ENCODE measurements at regions not wholly inside any gene's neighbourhood (a gene's known extent, or its start where the extent isn't known, plus 50 kb on each side); places are given as distances from the start of the nearest gene placed in this dataset.

- in situ Hi-C loops (cut with HindIII; ENCODE audit: low pct_unique_long_range_greater_than_20kb, low sequenced_read_pairs) (no loop called here), intact Hi-C loops (cut with micrococcal nuclease; ENCODE audit: unreplicated experiment) (no loop called here)
- DNase-seq (ENCODE audit: low read depth, low spot score) (no peak), ATAC-seq (no peak)
- no TSS peak for BruUV-seq (replicated peaks)
- ChIA-PET POLR2A (interaction anchor here (0.6 kb wide), 1 partner anchor 16 kb away, joined by 6 read pairs; no protein-coding TSS in a partner anchor), CTCF (no interaction called here)
- Histone ChIP-seq H3K27ac (ENCODE audit: low read length) (no peak overlapping the region), H3K27me3 (ENCODE audit: control insufficient read depth, insufficient read depth, low read length) (0 out of 2 replicates have a peak, but pooled peaks cover 2% of the 10 kb centered on the region), H3K36me3 (ENCODE audit: control insufficient read depth, insufficient read depth, low read length) (no peaks in the 10 kb centered on the region), H3K9me3 (ENCODE audit: control insufficient read depth, insufficient read depth, low read depth, low read length) (no peaks in the 10 kb centered on the region), H3K4me1 (ENCODE audit: control insufficient read depth, insufficient read depth, low read length) (no peaks in the 10 kb centered on the region), H3K4me3 (ENCODE audit: low read depth in 2 of 2, low read length in 2 of 2) (no peak overlapping the region)
- TF ChIP-seq POLR2AphosphoS5 (IDR thresholded peaks at IDR 0.05; ENCODE audit: low read depth, low read length) (no peak), REST (IDR thresholded peaks at IDR 0.05; ENCODE audit: insufficient read depth in 1 of 2, low read depth in 2 of 2, low read length in 1 of 2) (no peak), CTCF (IDR thresholded peaks at IDR 0.05) (no peak), SIN3A (IDR thresholded peaks at IDR 0.05; ENCODE audit: borderline replicate concordance, insufficient read depth, low read depth, low read length) (no peak), TCF7L2 (IDR thresholded peaks at IDR 0.05; ENCODE audit: low read depth, low read length) (no peak)
Observed at GRCh38 chr10:80770239-80770638, 232.5 kb downstream of the SH2D4B start.

- Histone ChIP-seq H3K9me3 (ENCODE audit: control insufficient read depth, insufficient read depth, low read depth, low read length) (no peaks in the 10 kb centered on the region), H3K36me3 (ENCODE audit: control insufficient read depth, insufficient read depth, low read length) (no peaks in the 10 kb centered on the region), H3K27ac (ENCODE audit: low read length) (no peak overlapping the region), H3K4me1 (ENCODE audit: control insufficient read depth, insufficient read depth, low read length) (no peaks in the 10 kb centered on the region), H3K4me3 (ENCODE audit: low read depth in 2 of 2, low read length in 2 of 2) (no peak overlapping the region), H3K27me3 (ENCODE audit: control insufficient read depth, insufficient read depth, low read length) (0 out of 2 replicates have a peak, but pooled peaks cover 2% of the 10 kb centered on the region)
- CTCF ChIA-PET = no interaction called here
- in situ Hi-C loops (cut with HindIII; ENCODE audit: low pct_unique_long_range_greater_than_20kb, low sequenced_read_pairs) (no loop called here), intact Hi-C loops (cut with micrococcal nuclease; ENCODE audit: unreplicated experiment) (no loop called here)
- no peak for ATAC-seq
- BruUV-seq (replicated peaks) = no TSS peak
- POLR2A ChIA-PET = no interaction called here
- TF ChIP-seq TCF7L2 (IDR thresholded peaks at IDR 0.05; ENCODE audit: low read depth, low read length) (no peak), REST (IDR thresholded peaks at IDR 0.05; ENCODE audit: insufficient read depth in 1 of 2, low read depth in 2 of 2, low read length in 1 of 2) (no peak), CTCF (IDR thresholded peaks at IDR 0.05) (no peak), POLR2AphosphoS5 (IDR thresholded peaks at IDR 0.05; ENCODE audit: low read depth, low read length) (no peak), SIN3A (IDR thresholded peaks at IDR 0.05; ENCODE audit: borderline replicate concordance, insufficient read depth, low read depth, low read length) (no peak)
- DNase-seq (ENCODE audit: low read depth, low spot score) = no peak
Observed at GRCh38 chr10:80771285-80771684, 233.6 kb downstream of the SH2D4B start.

Measured in Panc1 (cell line).